GM12891 (cell line): ENCODE measurements at regions not wholly inside any gene's neighbourhood (a gene's known extent, or its start where the extent isn't known, plus 50 kb on each side); places are given as distances from the start of the nearest gene placed in this dataset.

Experiments
- POLR2A ChIP-seq: IDR thresholded peaks from 2 replicates; pipeline ENCODE4 v1.6.1; 2011; ENCODE audit warnings: low read depth, low read length, control low read depth
- POLR2AphosphoS5 ChIP-seq: IDR thresholded peaks from 2 replicates; pipeline ENCODE4 v1.6.1; 2011; ENCODE audit warnings: low read depth, low read length, control low read depth
- SPI1 ChIP-seq: IDR thresholded peaks from 2 replicates; pipeline ENCODE4 v1.6.1; 2011; ENCODE audit warnings: low read depth, low read length, control low read depth
- TAF1 ChIP-seq: IDR thresholded peaks from 2 replicates; pipeline ENCODE4 v1.6.1; 2011; ENCODE audit warnings: low read depth, low read length, control low read depth

DNA sequence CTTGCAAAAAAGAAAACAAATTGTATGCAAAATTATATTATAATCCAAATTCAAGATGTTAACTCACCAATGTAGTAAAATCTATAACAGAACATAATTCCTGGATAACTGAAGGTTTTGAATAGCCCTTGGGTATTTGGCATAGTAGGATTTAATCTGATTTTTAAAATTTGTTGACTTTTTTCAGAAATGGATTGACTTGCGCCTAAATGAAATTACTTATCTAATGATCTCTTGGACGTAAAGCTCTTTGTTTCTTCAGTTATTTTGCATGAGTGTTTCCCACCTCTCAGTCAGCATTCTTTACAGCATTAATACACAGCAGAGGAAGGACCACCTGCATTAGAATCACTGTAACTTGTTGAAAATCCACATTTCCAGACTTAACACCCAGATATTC lies 169.6 kb downstream of the SEPTIN7 start:
- TF ChIP-seq POLR2A, result no peak
- TF ChIP-seq SPI1, result no peak
- no peak for TF ChIP-seq POLR2AphosphoS5
- no peak for TF ChIP-seq TAF1
